ENCODE measurements at regions not wholly inside any gene's neighbourhood (a gene's known extent, or its start where the extent isn't known, plus 50 kb on each side); places are given as distances from the start of the nearest gene placed in this dataset.
A peak's percentile ranks its signal among the peaks of the same experiment; 100 is the strongest.

DNA sequence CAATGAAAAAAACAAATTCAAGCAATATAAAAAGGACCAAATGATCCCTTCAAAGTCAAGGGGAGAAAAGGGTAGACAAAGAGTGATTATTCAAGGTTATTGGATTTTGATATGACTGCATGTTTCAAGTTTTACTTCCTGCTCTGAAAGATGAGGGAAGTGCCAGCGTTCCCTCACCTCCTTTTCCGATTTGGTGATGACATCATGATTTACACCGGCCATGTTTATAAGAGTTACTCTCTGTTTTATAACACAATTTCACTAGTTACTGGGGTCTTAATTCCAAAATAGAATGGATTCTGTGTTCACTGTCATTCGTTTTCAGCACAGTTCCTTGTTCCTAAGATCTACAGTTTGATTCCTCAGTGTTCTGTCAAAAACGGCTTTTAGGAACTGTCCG is 60.5 kb upstream of the CPXM2 start:
- no peak for DNase-seq

DNA sequence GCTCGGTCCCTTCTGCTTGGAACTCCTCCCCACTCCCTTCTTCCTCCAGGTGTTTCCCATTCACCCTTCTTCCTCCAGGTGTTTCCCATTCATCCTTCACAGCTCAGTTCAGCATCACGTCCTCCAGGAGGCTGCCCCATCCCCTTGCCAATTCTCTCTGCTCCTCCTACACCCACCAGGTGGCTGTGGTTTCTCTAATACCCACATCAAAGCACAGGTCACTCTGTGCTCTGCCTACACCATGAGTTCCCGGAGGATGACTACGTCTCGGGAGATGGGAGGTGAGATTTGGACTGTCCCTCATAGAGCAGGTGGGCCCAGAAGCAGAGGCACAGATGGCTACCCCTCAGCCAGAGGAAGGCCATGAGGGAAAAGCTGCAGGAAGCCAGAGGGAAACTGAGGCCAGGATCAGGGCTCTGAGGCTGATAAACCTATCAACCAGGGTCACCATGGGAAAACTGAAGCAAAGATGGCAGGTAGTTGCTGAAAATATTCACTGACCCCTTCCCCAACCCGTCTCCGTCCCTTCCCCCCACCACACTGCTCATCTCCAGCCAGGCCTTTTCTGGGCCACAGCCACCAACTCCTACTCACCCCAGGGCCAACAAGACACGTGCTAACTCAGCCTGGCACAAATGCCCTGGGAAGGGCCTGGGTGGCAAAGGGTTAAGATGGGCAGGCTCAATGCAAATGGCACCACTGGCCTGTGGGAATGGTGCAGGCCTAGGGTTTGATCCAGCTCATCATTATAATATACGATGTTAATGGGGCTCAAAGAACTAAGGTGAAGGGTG is 56.6 kb upstream of the CPXM2 start:
- DNase-seq = no peak

DNA sequence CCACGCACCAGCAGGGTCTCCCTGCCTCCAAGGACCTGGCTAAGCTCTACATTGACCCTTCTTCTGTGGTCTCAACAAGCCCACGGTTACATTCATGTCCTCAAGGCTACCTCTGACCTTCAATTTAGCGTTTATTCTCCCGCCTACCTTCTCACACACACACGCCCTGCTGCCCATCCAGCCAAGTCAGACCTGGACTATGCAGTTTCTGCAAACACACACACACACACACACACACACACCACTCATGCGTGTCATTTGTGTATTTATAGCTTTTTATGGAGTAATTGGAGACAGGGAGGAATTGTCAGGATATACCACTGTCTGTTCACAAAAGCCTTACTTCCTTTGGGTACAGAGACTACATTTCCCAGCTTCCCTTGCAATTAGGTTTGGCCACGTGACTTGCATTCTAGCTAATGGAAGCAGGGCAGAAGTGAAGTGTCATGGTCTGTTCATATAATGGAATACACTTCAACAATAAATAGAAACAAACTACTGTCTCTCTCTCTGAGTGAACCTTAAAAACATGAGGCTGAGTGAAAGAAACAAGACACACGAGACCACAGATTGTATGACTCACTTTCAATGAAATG is 53.8 kb upstream of the CPXM2 start:
- peak; percentile 23 for DNase-seq

DNA sequence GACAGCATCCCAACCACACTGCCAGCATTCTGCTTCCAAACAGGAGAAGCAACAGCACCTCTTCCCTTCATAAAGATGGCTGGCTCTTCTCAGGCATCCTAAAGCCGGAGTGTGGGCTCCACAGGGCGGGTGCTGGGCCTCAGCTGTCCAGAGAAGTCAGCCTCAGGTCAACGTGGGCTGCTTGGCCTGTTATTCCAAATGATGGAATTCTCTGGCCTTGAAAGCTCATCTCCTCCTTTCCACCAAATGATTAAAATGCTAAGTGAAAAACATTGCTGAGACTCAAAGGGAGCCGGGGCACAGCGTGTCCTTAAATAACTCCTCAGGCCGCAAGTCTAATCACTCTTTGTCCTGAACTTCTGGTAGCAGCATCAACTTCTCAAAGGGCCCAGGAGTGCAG is 53.1 kb upstream of the CPXM2 start:
- no peak for DNase-seq

DNA sequence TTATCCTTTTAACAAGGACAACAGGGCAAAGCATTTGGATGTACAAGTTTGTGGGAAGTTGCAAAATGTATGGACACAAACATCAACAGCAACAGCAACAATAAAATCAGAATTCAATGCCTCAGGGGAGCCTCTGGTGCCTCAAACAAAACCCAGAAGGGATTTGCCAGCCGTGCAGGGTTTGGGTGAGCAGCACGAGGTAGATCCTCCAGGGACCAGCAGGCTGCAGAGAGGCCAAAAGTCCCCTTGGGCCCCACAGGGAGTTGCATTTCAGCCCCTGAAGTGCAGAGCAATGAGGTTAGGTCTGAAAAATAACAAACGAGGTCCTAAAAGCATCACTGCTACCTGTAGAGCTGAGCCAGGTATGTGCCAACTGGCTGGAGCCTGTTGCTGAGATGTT is 51.7 kb upstream of the CPXM2 start:
- DNase-seq = no peak

DNA sequence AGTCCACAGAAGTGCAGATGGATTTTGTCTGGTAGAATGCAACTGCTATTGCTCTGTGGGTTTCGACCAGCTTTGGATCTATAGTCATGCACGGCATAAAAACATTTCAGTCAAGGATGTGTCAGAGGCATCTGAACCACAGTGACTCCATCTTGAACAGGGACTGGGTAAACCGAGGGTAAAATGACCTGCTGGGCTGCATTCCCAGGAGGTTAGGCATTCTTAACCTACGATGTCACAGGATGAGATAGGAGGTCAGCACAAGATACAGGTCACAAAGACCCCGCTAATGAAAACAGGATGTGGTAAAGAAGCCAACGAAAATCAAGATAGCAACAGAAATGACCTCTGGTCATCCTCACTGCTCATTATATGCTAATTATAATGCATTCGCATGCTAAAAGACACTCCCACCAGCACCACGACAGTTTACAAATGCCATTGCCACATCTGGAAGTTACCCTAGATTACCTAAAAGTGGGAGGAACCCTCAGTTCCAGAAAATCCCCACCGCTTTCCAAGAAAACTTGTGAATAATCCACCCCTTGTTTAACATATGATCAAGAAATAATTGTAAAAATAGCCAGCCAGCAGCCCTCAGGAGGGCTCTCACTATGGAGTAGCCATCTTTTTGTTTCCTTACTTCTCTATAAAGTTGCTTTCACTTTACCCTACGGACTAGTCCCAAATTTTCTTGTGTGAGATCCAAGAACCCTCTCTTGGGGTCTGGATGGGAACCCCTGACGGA is 50.7 kb upstream of the CPXM2 start:
- DNase-seq = no peak

Data from renal pelvis (tissue), 1 donor.